ENCODE measurements at regions not wholly inside any gene's neighbourhood (a gene's known extent, or its start where the extent isn't known, plus 50 kb on each side); places are given as distances from the start of the nearest gene placed in this dataset.
A peak's percentile ranks its signal among the peaks of the same experiment; 100 is the strongest.

DNA sequence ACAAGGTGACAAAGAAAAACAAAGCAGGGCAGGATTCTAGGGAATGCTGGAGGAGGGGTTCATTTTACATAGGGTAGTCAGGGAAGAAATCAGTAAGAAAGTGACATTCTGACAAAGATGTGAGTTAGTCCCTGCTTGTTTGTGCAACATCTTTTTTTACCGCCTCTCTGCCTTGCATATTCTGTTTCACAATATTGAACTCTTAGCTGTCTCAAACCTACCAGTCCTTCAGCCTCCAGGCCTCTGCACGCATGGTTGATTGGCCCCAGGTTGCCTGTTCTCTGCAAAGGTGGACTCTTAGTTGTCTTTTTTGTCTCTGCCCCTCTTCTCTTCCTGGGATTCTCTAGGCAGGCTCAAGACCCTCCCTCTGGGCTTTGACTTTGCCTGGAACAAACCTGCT is 152.2 kb upstream of the RUNX1 start:
- Histone ChIP-seq H3K36me3 (ENCODE audit: low read depth) (no peaks in the 10 kb centered on the region), H3K4me1 (ENCODE audit: insufficient read depth) (peaks cover 68% of the 10 kb centered on the region), H3K9ac (no peak overlapping the region), H2AFZ (no peak overlapping the region), H3K79me2 (ENCODE audit: insufficient read depth) (no peaks in the 10 kb centered on the region), H3K4me3 (no peak overlapping the region), H3K4me2 (ENCODE audit: unreplicated experiment) (no peak overlapping the region), H3K9me2 (ENCODE audit: insufficient read depth) (no peaks in the 10 kb centered on the region), H3K9me3 (ENCODE audit: low read depth) (no peaks in the 10 kb centered on the region), H3K27me3 (replicated peaks; ENCODE audit: insufficient read depth) (no peaks in the 10 kb centered on the region), H3K27ac (no peak overlapping the region), H4K20me1 (ENCODE audit: insufficient read depth) (no peaks in the 10 kb centered on the region), H3F3A (ENCODE audit: insufficient read depth) (peaks cover 66% of the 10 kb centered on the region)
- 92 to 95% methylated on average over 2 of the region's 2 CpGs for WGBS, 2 experiments (ENCODE audit: low coverage in 1 of 2, low lambda C conversion rate in 2 of 2, missing lambda C conversion rate in 2 of 2)
- no peak for DNase-seq
- no peak for TF ChIP-seq EZH2 (IDR thresholded peaks at IDR 0.05; ENCODE audit: insufficient read depth, poor library complexity, severe bottlenecking)
- TF ChIP-seq EZH2phosphoT487 (IDR thresholded peaks at IDR 0.05; ENCODE audit: insufficient read depth, low read depth), result no peak
- in situ Hi-C loops (cut with MboI), result loop anchor here (25.0 kb wide), 2 partner anchors 314 to 636 kb away; no protein-coding TSS in a partner anchor

DNA sequence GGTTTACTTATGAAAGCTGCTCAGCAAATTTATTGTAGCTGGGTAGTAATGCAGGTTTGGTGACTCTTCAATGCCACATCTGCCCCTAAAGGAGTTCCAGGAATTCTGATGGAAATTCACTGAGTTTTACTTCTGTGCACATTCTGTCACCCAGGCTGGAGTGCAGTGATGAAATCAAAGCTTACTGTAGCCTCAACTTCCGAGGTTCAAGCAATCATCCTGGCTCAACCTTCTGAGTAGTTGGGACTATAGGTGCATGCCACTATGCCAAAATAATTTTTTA is 150.6 kb upstream of the RUNX1 start:
- no peak overlapping the region for H3K4me3 ChIP-seq
- in situ Hi-C loops (cut with MboI), result loop anchor here (25.0 kb wide), 2 partner anchors 312 to 638 kb away; no protein-coding TSS in a partner anchor
- no peaks in the 10 kb centered on the region for H4K20me1 ChIP-seq (ENCODE audit: insufficient read depth)
- peaks cover 52% of the 10 kb centered on the region for H3K4me1 ChIP-seq (ENCODE audit: insufficient read depth)
- no peak overlapping the region for H3K4me2 ChIP-seq (ENCODE audit: unreplicated experiment)
- H3K36me3 ChIP-seq (ENCODE audit: low read depth), result no peaks in the 10 kb centered on the region
- H2AFZ ChIP-seq, result no peak overlapping the region
- H3K27me3 ChIP-seq (replicated peaks; ENCODE audit: insufficient read depth), result no peaks in the 10 kb centered on the region
- peaks cover 61% of the 10 kb centered on the region for H3F3A ChIP-seq (ENCODE audit: insufficient read depth)
- no peaks in the 10 kb centered on the region for H3K79me2 ChIP-seq (ENCODE audit: insufficient read depth)
- no peaks in the 10 kb centered on the region for H3K9me2 ChIP-seq (ENCODE audit: insufficient read depth)
- H3K9ac ChIP-seq, result no peak overlapping the region
- no peak for DNase-seq
- no peaks in the 10 kb centered on the region for H3K9me3 ChIP-seq (ENCODE audit: low read depth)
- TF ChIP-seq EZH2phosphoT487 (IDR thresholded peaks at IDR 0.05; ENCODE audit: insufficient read depth, low read depth) (no peak), EZH2 (IDR thresholded peaks at IDR 0.05; ENCODE audit: insufficient read depth, poor library complexity, severe bottlenecking) (no peak)
- WGBS, 2 experiments (ENCODE audit: low coverage in 1 of 2, low lambda C conversion rate in 2 of 2, missing lambda C conversion rate in 2 of 2), result 89 to 95% methylated on average over 1 of the region's 1 CpG
- H3K27ac ChIP-seq, result no peak overlapping the region

DNA sequence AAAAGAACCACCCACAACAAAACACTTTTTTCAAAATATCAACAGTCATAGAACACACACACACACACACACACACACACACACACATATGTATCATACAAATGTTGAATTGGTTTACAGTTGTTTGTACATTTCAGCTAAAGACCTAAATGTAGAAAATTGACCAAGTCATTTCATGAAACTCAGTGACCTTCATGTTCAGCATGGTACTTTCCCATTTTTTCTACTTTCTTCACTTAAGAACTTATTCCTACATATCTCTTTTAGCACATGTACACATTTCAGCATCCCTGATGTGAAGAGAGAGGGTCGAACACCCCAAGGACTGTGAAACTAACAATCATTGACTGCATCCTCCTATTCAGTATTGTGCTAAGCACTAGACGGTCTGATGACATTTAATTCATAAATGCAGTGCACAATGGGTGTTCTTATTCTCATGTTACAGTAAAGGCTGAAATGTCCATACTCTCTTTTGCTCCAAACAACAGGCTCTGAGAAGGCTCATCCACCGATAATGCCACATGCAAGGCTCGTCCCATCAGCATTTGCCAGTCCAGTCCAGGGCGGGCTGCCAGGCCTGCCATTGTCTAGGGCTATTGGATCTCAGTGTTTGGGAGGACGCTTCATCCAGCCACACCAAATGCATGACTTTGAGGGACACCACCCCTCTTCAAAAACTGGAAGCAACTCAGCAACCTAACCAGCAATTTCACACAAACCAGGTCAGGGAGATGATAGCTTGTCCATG is 150.1 kb upstream of the RUNX1 start:
- WGBS, 2 experiments (ENCODE audit: low coverage in 1 of 2, low lambda C conversion rate in 2 of 2, missing lambda C conversion rate in 2 of 2), result 91 to 97% methylated on average over 6 of the region's 6 CpGs
- no peak for TF ChIP-seq EZH2 (IDR thresholded peaks at IDR 0.05; ENCODE audit: insufficient read depth, poor library complexity, severe bottlenecking)
- no peak for TF ChIP-seq EZH2phosphoT487 (IDR thresholded peaks at IDR 0.05; ENCODE audit: insufficient read depth, low read depth)
- DNase-seq, result no peak
- Histone ChIP-seq H3K36me3 (ENCODE audit: low read depth) (no peaks in the 10 kb centered on the region), H3K27ac (peak overlapping the region; percentile 82; the same call in 1 of the 2 replicates), H3K4me2 (ENCODE audit: unreplicated experiment) (peak overlapping the region; percentile 38), H4K20me1 (ENCODE audit: insufficient read depth) (no peaks in the 10 kb centered on the region), H3K9me3 (ENCODE audit: low read depth) (no peaks in the 10 kb centered on the region), H3K9ac (no peak overlapping the region), H3K79me2 (ENCODE audit: insufficient read depth) (no peaks in the 10 kb centered on the region), H3K9me2 (ENCODE audit: insufficient read depth) (no peaks in the 10 kb centered on the region), H3K4me1 (ENCODE audit: insufficient read depth) (peaks cover 46% of the 10 kb centered on the region), H3K27me3 (replicated peaks; ENCODE audit: insufficient read depth) (no peaks in the 10 kb centered on the region), H3F3A (ENCODE audit: insufficient read depth) (peaks cover 56% of the 10 kb centered on the region), H3K4me3 (no peak overlapping the region), H2AFZ (no peak overlapping the region)
- in situ Hi-C loops (cut with MboI), result no loop called here

DNA sequence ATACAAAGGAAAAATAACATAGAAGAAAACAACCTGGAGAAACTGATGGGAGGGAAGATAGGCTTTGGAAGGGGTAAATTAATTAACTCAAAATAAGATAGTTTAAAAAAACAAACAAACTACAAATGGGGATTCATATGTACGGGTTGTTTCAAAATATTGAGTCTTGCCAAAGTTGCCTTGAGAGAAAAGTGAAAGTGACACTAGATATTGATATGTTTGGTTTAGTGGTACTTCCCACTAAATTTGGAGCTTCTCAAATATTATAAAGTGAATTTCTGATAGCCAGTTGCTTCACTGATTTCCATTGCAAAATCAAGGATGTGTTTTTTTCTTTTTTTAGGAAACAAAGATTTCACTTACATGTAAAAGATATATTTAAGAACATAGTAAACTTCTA is 149.5 kb upstream of the RUNX1 start:
- no peaks in the 10 kb centered on the region for H3K9me2 ChIP-seq (ENCODE audit: insufficient read depth)
- WGBS, 2 experiments (ENCODE audit: low coverage in 1 of 2, low lambda C conversion rate in 2 of 2, missing lambda C conversion rate in 2 of 2), result 0% methylated on average over 1 of the region's 1 CpG
- no peaks in the 10 kb centered on the region for H3K9me3 ChIP-seq (ENCODE audit: low read depth)
- H3K9ac ChIP-seq, result peak overlapping the region; percentile 41; the same call in 1 of the 2 replicates
- no peaks in the 10 kb centered on the region for H3K36me3 ChIP-seq (ENCODE audit: low read depth)
- no peaks in the 10 kb centered on the region for H3K27me3 ChIP-seq (replicated peaks; ENCODE audit: insufficient read depth)
- peaks cover 50% of the 10 kb centered on the region for H3F3A ChIP-seq (ENCODE audit: insufficient read depth)
- H3K79me2 ChIP-seq (ENCODE audit: insufficient read depth), result no peaks in the 10 kb centered on the region
- H3K4me2 ChIP-seq (ENCODE audit: unreplicated experiment), result peak overlapping the region; percentile 38
- peak; percentile 18 for DNase-seq
- TF ChIP-seq EZH2phosphoT487 (IDR thresholded peaks at IDR 0.05; ENCODE audit: insufficient read depth, low read depth) (no peak), EZH2 (IDR thresholded peaks at IDR 0.05; ENCODE audit: insufficient read depth, poor library complexity, severe bottlenecking) (no peak)
- H4K20me1 ChIP-seq (ENCODE audit: insufficient read depth), result no peaks in the 10 kb centered on the region
- H3K4me1 ChIP-seq (ENCODE audit: insufficient read depth), result peaks cover 40% of the 10 kb centered on the region
- peak overlapping the region; percentile 25; the same call in 1 of the 2 replicates for H3K4me3 ChIP-seq
- H2AFZ ChIP-seq, result no peak overlapping the region
- in situ Hi-C loops (cut with MboI), result no loop called here
- H3K27ac ChIP-seq, result peak overlapping the region; percentile 82
